EL (cell line): ENCODE measurements at regions not wholly inside any gene's neighbourhood (a gene's known extent, or its start where the extent isn't known, plus 50 kb on each side); places are given as distances from the start of the nearest gene placed in this dataset.
"Not testable (repeated sequence)": the region's sequence is repeated elsewhere in the genome, so short reads cannot be mapped to it uniquely, and the experiment has no call there.

Experiments
- DNase-seq: peaks from one replicate; pipeline ENCODE4 v3.0.0-alpha.2; 2016

- DNase-seq, result no peak
Observed at GRCh38 chr4:148630051-148630450, 187.8 kb upstream of the NR3C2 start.

DNA sequence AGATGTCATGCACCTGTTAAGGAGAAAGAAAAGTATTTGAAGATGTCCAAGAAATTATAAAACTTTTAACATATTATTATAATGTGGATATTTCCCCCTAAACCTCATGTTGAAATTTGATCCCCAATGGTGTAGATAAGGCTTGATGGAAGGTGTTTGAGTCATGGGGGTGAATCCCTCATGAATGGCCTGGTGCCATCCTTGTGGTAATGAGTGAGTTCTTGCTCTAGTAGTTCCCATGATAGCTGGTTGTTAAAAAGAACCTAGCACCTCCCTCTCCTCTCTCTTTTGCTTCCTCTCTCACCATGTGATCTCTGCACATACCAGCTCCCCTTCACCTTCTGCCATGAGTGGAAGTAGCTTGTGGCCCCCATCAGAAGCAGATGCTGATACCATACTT, 176.6 kb upstream of the NR3C2 start:
- DNase-seq, result no peak

GRCh38 chr4:148608968-148609367, 166.8 kb upstream of the NR3C2 start:
- no peak for DNase-seq

DNA sequence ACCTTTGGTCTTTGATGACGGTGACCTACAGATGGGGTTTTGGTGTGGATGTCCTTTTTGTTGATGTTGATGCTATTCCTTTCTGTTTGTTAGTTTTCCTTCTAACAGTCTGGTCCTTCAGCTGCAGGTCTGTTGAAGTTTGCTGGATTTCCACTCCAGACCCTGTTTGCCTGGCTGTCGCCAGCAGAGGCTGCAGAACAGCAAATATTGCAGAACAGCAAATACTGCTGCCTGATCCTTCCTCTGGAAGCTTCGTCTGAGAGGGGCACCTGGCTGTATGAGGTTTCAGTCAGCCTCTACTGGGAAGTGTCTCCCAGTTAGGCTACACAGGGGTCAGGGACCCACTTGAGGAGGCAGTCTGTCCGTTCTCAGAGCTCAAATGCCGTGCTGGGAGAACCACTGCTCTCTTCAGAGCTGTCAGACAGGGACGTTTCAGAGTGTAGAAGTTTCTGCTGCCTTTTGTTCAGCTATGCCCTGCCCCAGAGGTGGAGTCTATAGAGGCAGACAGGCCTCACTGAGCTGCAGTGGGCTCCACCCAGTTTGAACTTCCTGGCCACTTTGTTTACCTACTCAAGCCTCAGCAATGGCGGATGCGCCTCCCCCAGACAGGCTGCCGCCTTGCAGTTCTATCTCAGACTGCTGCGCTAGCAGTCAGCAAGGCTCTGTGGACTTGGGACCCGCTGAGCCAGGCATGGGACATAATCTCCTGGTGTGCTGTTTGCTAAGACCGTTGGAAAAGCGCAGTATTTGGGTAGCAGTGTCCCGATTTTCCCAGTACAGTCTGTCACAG, 156.4 kb upstream of the NR3C2 start:
- DNase-seq, result not testable (repeated sequence)

- no peak for DNase-seq
Observed at GRCh38 chr4:148589182-148589581, 147.0 kb upstream of the NR3C2 start.

- DNase-seq, result no peak
Observed at GRCh38 chr4:148575577-148575976, 133.4 kb upstream of the NR3C2 start.

DNA sequence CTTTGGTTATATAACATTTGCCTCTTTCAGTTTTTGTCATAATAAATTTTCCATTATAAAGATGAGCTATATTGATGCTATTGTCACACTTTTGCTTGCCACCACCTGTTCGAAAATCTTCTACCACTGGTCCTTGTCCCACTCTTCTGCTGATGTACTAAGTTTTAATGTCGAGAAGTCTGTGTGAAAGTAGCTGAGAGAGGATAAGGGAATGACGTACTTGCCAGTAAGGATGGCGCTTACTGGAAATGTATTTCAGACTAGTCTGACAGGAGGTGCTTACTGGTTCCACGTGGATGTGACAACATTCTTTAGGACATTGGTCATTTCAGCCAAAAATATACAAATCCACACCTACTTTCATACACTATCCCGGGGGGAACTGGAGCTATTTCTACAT, 132.7 kb upstream of the NR3C2 start:
- no peak for DNase-seq

DNA sequence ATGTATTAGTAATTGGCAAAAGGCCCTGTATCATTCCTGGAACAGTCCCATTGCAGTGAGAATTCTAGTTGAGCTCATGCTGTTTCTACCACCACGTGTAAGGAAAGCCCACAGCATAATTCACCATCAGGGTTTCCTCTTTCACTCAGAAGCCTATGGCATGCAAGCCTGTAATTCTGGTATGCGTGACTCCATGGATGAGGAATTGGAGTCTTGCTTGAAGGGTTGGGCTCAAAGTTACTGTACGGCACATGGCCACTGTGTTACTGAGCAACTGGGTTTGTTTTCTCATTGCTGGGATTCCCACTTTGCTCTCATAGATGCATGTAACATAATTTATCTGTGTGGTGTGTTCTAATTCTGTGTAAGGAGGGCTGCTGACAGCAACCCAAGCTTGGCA, 132.3 kb upstream of the NR3C2 start:
- DNase-seq, result peak; percentile 25

- no peak for DNase-seq
Observed at GRCh38 chr4:148574066-148574465, 131.9 kb upstream of the NR3C2 start.

- DNase-seq, result no peak
Observed at GRCh38 chr4:148573296-148573695, 131.1 kb upstream of the NR3C2 start.

DNA sequence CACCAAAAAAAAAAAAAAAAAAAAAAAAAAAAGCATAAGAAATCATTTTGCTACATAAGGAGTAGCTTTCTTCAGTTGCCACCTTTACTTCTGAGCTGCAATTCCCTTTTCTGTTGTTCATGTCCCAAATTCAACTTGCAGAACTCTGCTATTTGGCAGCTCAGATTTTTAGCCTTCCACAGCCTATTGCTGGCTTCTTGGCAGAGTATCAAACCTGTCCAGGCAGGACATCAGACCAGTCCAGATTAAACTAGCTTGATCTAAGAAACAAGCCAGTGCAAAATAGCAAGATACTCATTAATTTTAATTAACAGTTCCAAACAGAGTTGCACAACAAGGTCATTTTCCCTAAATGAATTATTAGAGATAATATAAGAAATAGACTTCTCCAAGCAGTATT, 123.6 kb upstream of the NR3C2 start:
- no peak for DNase-seq

- DNase-seq, result no peak
Observed at GRCh38 chr4:148563684-148564083, 121.5 kb upstream of the NR3C2 start.

- no peak for DNase-seq
Observed at GRCh38 chr4:148561467-148561866, 119.3 kb upstream of the NR3C2 start.

DNA sequence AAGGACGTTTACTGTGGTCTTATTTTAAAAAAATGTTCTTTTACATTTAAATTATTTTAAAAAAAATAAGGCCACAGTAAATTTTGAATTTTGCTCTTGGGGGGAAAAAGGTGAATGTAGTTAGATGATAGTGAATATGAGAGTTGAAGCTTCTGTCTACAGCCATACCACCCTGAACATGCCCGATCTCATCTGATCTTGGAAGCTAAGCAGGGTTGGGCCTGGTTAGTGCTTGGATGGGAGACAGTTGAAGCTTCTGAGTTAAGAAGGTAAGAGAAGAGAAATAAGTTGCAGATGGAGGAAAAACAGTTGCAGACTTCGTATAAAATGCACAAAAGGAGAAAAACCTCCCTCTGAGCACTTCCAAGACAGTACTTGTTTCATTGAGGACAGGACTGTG, 115.6 kb upstream of the NR3C2 start:
- no peak for DNase-seq

GRCh38 chr4:148550788-148551187, 108.6 kb upstream of the NR3C2 start:
- DNase-seq, result no peak

DNA sequence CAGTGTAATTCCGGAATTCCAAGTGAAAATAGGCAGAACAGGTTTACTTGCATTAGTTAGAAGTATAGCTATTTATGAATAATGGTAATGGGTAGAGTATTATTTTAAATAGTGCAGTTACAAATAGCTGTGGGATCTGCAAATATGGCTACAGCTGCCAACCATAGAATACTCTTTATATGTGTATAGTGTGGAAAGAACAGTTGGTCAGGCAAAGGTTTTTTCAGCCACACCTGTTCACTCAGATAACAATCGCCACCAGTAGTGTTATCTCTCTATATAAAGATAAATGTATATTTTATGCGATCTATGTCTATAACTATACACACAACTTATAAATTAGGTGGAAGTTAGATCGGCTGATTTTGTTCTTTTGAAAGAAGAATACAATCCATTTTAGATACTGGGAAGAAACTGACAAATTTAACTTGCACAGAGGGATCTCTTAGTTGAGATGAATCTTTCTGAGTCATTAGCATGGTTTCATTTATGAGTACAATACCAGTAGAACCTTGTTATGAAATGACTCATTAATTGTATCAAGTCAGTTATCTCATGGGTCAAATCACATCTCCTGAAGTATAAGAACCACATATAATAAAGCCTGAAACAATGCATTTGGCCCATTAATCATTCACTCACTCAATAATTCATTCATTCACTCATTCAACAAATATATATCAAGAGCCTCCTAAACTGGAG, 100.9 kb upstream of the NR3C2 start:
- DNase-seq, result no peak

DNA sequence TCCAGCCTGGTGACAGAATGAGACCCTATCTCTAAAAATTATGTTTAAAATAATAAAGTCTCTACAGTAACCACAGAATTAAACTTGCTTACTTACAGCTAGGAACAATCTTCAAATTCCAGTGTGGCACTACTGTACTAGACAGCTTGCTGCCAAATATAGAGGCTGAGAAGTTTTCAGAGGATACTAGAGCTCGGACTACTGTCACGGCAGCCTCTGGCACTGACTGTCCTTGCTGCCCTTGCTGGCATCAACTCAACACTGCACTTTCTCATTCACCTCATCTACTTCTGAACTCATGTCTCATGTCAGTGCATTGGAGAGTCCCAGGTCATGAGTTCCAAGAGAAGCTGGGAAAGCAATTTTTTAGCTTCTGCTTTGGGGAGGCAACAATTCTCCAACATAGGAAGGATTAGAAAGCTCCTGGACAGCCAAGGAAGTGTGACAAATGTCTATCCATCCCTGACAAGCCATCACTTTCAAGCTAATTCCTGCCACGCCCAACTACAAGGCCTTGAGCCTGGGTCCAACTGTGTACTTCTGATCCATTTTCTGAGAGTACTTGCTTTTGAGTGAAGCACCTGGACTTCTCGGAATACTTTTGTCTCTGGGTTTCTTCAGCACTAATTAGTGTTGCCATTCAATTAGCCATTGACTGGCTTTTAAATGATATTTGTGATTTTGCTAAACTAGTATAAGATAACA, 98.6 kb upstream of the NR3C2 start:
- DNase-seq, result no peak

GRCh38 chr4:148539387-148539786, 97.2 kb upstream of the NR3C2 start:
- no peak for DNase-seq

GRCh38 chr4:148533851-148534250, 91.6 kb upstream of the NR3C2 start:
- not testable (repeated sequence) for DNase-seq

GRCh38 chr4:148530114-148530513, 87.9 kb upstream of the NR3C2 start:
- no peak for DNase-seq

DNA sequence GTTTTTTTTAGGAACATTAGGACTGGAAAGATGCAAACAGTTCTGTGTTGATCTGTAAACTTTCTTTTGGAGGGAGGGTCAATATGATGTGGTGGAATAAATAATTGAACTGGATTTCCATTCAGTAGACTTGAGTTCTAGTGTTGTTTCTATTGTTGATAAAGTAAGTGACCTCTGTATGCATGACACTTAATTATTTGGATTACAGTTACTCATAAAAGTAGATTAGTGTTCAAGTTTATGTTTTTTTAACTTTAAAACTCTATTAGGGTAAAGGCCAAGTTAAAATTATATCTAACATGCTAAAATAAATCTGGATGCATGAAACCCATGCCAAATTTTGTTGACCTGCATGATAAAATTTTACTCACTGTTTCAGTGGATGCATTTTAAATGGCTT, 85.4 kb upstream of the NR3C2 start:
- no peak for DNase-seq

DNA sequence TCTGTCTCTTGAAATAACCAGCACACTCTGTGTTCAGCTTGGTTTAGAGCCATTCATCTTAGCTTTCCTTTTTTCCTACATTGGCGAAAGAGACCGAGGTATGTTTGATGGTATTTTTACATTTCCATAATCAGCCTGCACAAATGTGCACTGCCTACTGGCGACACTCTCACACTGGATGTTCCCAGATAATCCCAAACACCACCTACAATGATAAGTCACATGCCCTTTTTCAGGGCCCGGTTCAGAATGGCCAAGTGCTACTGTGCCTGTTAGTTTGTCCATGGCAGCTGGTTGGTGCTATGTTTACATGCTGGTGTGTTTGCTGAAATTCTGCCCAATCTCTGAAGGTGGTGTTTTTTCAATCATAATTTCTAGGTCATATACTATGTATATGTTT, 80.8 kb upstream of the NR3C2 start:
- no peak for DNase-seq

DNA sequence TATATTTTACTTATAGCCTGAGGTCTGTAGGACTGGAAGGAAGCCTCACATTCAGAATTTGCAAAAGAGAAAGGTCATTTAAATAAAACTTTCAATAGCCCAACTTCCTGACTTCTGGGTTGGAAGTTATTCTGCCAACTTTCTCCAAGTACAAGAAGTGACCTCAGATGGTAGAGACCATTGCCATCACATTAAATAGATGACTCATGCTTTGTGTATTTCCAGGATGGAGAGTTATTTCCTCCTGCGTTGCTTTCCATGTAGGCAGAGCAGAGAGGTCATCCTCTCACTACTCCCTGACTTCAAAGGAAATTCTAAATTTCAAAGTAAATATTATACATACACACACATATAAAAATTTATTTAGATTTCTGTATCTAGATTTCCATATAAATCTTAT, 73.0 kb upstream of the NR3C2 start:
- DNase-seq, result peak; percentile 52

GRCh38 chr4:148514581-148514980, 72.4 kb upstream of the NR3C2 start:
- no peak for DNase-seq
